Activated CD4-positive, CD25-positive, alpha-beta regulatory T cell treated with anti-CD3 and anti-CD28 coated beads, Interleukin-2, amount 50 U/mL, for 16 hours (primary cell): ENCODE measurements at regions not wholly inside any gene's neighbourhood (a gene's known extent, or its start where the extent isn't known, plus 50 kb on each side); places are given as distances from the start of the nearest gene placed in this dataset.
"Not testable (repeated sequence)": the region's sequence is repeated elsewhere in the genome, so short reads cannot be mapped to it uniquely, and the experiment has no call there.

Experiments
- DNase-seq: peaks from one replicate; pipeline ENCODE4 v3.0.0-alpha.2; 2020; ENCODE audit warnings: low read depth, low spot score

GRCh38 chr15:77944002-77944867 lies 133.3 kb downstream of the TBC1D2B start:
- DNase-seq, result no peak

- no peak for DNase-seq
Measured at GRCh38 chr15:77942611-77943211, 134.8 kb downstream of the TBC1D2B start.

GRCh38 chr15:77941090-77941827 lies 136.3 kb downstream of the TBC1D2B start:
- DNase-seq, result not testable (repeated sequence)

- DNase-seq, result no peak
Measured at GRCh38 chr15:77940381-77940947, 137.0 kb downstream of the TBC1D2B start.

GRCh38 chr15:77939851-77940250 lies 137.7 kb downstream of the TBC1D2B start:
- DNase-seq, result no peak

- not testable (repeated sequence) for DNase-seq
Measured at GRCh38 chr15:77939026-77939425, 138.5 kb downstream of the TBC1D2B start.

GRCh38 chr15:77938546-77938945 lies 139.0 kb downstream of the TBC1D2B start:
- DNase-seq, result not testable (repeated sequence)

GRCh38 chr15:77936567-77936966 lies 140.9 kb downstream of the TBC1D2B start:
- not testable (repeated sequence) for DNase-seq

GRCh38 chr15:77934516-77934915 lies 143.0 kb downstream of the TBC1D2B start:
- not testable (repeated sequence) for DNase-seq

GRCh38 chr15:77930907-77931306 lies 146.6 kb downstream of the TBC1D2B start:
- not testable (repeated sequence) for DNase-seq

- not testable (repeated sequence) for DNase-seq
Measured at GRCh38 chr15:77930490-77930889, 147.0 kb downstream of the TBC1D2B start.

- DNase-seq, result not testable (repeated sequence)
Measured at GRCh38 chr15:77926789-77927188, 150.7 kb downstream of the TBC1D2B start.

GRCh38 chr15:77926296-77926695 lies 151.2 kb downstream of the TBC1D2B start:
- DNase-seq, result not testable (repeated sequence)

GRCh38 chr15:77925101-77925500 lies 152.4 kb downstream of the TBC1D2B start:
- DNase-seq, result not testable (repeated sequence)

GRCh38 chr15:77921664-77922063 lies 155.8 kb downstream of the TBC1D2B start:
- no peak for DNase-seq

GRCh38 chr15:77916966-77917635 lies 160.4 kb downstream of the TBC1D2B start:
- not testable (repeated sequence) for DNase-seq

GRCh38 chr15:77915961-77916330 lies 161.6 kb downstream of the TBC1D2B start:
- DNase-seq, result not testable (repeated sequence)

GRCh38 chr15:77915261-77915960 lies 162.1 kb downstream of the TBC1D2B start:
- DNase-seq, result no peak

- not testable (repeated sequence) for DNase-seq
Measured at GRCh38 chr15:77914531-77914930, 163.0 kb downstream of the TBC1D2B start.

GRCh38 chr15:77910030-77910911 lies 167.2 kb downstream of the TBC1D2B start:
- DNase-seq, result peak; percentile 59
